ENCODE measurements at regions not wholly inside any gene's neighbourhood (a gene's known extent, or its start where the extent isn't known, plus 50 kb on each side); places are given as distances from the start of the nearest gene placed in this dataset.

DNA sequence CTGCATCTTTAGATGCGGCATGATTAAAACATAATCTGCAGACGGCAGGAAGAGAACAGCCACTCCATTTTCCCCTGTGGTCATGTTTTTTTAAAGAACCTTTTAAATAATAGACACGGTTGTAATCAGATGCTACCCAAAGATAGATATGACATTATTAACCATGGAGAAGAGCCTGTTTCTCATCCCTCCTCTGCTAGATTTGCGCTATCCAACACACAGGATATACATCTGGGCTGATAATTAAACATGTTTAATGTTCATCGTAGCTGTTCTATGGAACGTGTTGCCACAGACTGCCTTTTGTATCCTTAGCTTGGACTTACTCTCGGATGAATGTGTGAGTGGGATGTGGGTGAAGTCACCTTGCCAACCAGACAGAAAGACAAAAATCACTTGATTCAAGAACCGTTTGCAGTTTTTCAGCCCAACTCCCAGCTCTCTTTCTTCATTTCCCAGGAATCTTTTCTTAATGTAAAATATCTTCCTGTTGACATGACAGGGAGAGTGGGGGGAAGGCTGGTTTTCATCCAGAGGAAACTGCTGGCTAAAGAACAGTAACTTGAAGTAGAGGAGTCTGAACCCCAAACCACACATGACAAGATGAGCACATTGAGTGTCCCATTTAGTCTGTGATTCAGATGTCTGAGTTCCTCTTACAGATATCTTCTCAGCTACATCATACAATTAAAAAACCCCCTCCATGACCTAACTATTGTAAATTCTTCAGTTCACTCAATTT lies 118.6 kb upstream of the PRICKLE2 start (continued):
- TF ChIP-seq, protein P1, sequence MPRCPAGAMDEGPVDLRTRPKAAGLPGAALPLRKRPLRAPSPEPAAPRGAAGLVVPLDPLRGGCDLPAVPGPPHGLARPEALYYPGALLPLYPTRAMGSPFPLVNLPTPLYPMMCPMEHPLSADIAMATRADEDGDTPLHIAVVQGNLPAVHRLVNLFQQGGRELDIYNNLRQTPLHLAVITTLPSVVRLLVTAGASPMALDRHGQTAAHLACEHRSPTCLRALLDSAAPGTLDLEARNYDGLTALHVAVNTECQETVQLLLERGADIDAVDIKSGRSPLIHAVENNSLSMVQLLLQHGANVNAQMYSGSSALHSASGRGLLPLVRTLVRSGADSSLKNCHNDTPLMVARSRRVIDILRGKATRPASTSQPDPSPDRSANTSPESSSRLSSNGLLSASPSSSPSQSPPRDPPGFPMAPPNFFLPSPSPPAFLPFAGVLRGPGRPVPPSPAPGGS (IDR thresholded peaks at IDR 0.05), result no peak
- TF ChIP-seq POLR2AphosphoS2 (conservative IDR thresholded peaks at IDR 0.05; ENCODE audit: low read length), result no peak
- no peak for TF ChIP-seq CHD2 (IDR thresholded peaks at IDR 0.05; ENCODE audit: low read length, partially characterized antibody)
- TF ChIP-seq USF2 (IDR thresholded peaks at IDR 0.05), result no peak
- TF ChIP-seq MAFK (IDR thresholded peaks at IDR 0.05; ENCODE audit: partially characterized antibody), result no peak

DNA sequence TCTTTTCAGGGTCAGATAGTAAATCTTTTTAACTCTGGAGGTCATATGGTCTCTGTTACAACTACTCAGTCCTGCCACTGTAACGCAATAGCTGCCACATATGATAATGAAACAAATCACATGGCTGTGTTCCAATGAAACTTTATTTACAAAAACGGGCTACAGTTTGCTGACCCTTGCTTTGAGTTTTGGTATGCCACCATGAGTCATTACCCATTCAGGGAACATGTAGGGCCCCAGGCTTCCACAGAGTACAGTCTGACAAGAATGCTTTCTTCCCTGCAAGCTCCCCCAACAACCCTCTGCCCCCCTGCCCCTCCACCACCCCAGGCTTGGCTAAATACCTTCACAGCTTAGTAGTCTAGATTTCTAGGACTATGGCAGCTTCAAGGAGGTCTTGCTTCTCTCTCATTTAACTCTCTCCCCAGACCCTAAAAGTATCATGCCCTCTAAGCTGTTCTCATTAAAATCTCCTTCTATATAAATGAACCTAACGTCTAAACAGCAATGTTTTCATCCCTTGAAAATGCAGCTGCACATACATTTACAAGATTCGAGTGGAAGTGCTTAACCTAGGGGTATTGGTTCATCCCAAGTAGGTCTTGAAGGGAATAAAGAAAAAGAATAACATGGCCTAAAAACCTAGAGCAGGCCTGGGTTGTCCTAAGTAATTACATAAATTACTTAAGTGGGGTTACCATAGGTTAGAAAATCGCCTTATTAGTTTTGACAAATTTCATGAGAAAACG lies 117.8 kb upstream of the PRICKLE2 start:
- DNase-seq (ENCODE audit: low read depth in 1 of 2, low spot score in 1 of 2) (peak; percentile 15 to 42), FAIRE-seq (no peak), ATAC-seq (peak; percentile 64 to 80; a peak in 4 of 6 replicates)
- peak overlapping the region; percentile 71 to 73 for H3K27ac ChIP-seq
- ChIA-PET CTCF (no interaction called here), POLR2A (no interaction called here)
- 49% methylated on average over 6 of the region's 6 CpGs for WGBS (ENCODE audit: missing lambda C conversion rate)
- H3K4me2 ChIP-seq, result peak overlapping the region; percentile 69
- H3K9me3 ChIP-seq, result no peaks in the 10 kb centered on the region
- TF ChIP-seq EP300 (IDR thresholded peaks at IDR 0.05) (no peak), PBX3 (IDR thresholded peaks at IDR 0.05) (no peak), JUNB (IDR thresholded peaks at IDR 0.05) (peak; percentile 47), FOSL2 (IDR thresholded peaks at IDR 0.05) (0 out of 2 replicates have a peak, but pooled peaks have one; percentile 21), FOSL2 (CRISPR knock-in tag; IDR thresholded peaks at IDR 0.05) (peak; percentile 35; the same call in 1 of the 2 replicates)
- peaks cover 41% of the 10 kb centered on the region for H3K4me1 ChIP-seq
- H3K4me3 ChIP-seq, result no peak overlapping the region

- WGBS (ENCODE audit: missing lambda C conversion rate), result 88% methylated on average over 1 of the region's 1 CpG
- H3K27ac ChIP-seq, result peak overlapping the region; percentile 71 to 73; a peak in 3 of 6 replicates
- FAIRE-seq (no peak), ATAC-seq (no peak), DNase-seq (ENCODE audit: low read depth in 1 of 2, low spot score in 1 of 2) (no peak)
- H3K4me3 ChIP-seq, result no peak overlapping the region
- no peaks in the 10 kb centered on the region for H3K9me3 ChIP-seq
- no peak overlapping the region for H3K4me2 ChIP-seq
- ChIA-PET POLR2A (interaction anchor here (0.6 kb wide), 1 partner anchor 345 kb away, joined by 3 read pairs; no protein-coding TSS in a partner anchor), CTCF (interaction anchor here (0.7 kb wide), 1 partner anchor 450 kb away, joined by 3 read pairs; no protein-coding TSS in a partner anchor)
- H3K4me1 ChIP-seq, result peaks cover 41% of the 10 kb centered on the region
- no peak for TF ChIP-seq ZC3H11A (IDR thresholded peaks at IDR 0.05)
- TF ChIP-seq NFE2L2 (conservative IDR thresholded peaks at IDR 0.05; ENCODE audit: low read length), result no peak
- no peak for TF ChIP-seq RNF2 (IDR thresholded peaks at IDR 0.05; ENCODE audit: borderline replicate concordance, low read depth)
- TF ChIP-seq TFCP2L1 (CRISPR knock-in tag; IDR thresholded peaks at IDR 0.05), result no peak
- TF ChIP-seq HOXB5 (CRISPR knock-in tag; IDR thresholded peaks at IDR 0.05), result no peak
- TF ChIP-seq HDAC2 (IDR thresholded peaks at IDR 0.05), result no peak
- no peak for TF ChIP-seq KDM5A (IDR thresholded peaks at IDR 0.05)
- no peak for TF ChIP-seq RFX5 (IDR thresholded peaks at IDR 0.05)
- TF ChIP-seq CHD4 (IDR thresholded peaks at IDR 0.05; ENCODE audit: borderline replicate concordance), result no peak
- TF ChIP-seq JUNB (IDR thresholded peaks at IDR 0.05), result no peak
- TF ChIP-seq SMC3 (IDR thresholded peaks at IDR 0.05), result no peak
- no peak for TF ChIP-seq ZNF302 (CRISPR knock-in tag; IDR thresholded peaks at IDR 0.05)
- TF ChIP-seq PHF8 (IDR thresholded peaks at IDR 0.05; ENCODE audit: borderline replicate concordance, low read depth), result no peak
These were observed 116.0 kb upstream of the PRICKLE2 start for GRCh38 chr3:64341296-64341695.
